Left hindlimb (tissue), 1 donor: ENCODE measurements at regions not wholly inside any gene's neighbourhood (a gene's known extent, or its start where the extent isn't known, plus 50 kb on each side); places are given as distances from the start of the nearest gene placed in this dataset.

ENCODE experiments used
- DNase-seq: peaks from one replicate; pipeline ENCODE4 v3.0.0-alpha.2; 2018

DNA sequence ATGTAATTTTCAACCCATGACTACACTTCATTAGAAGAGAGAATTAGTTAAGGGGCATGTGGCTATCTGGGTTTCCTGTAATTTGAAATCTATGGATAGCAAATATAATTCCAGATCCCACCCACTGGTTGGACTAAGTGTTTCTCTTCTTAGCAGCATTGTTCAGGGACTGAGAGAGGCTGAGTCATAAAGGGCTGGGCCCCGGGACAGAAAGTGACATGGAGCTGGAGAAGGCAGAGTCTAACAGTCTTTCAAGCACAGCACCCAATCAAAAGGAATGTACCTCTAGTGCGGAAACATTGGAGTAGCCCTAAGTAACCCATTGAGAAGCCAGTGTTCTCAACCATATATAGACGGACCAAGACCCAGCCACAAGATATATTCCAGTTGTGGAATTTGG is 363.9 kb downstream of the DHX35 start:
- no peak for DNase-seq

DNA sequence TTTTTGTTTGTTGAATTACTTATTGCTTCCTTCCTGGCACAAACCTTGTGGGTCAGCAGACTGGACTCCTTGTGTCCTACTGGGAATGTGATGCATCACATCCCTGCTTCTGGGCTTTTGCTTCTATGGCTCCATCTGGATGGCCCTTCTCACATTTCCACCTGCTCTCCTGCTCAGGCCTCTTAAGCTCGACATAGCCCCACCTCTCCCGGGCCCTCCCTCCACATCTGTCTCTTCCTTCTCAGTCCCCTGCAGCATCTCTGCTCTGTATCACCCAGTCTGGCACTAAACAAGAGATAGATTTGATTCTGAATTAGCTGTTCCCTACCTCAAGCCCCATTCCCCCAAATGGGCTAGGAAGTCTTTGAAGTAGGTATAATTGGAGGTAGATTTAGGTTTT is 356.8 kb downstream of the DHX35 start:
- DNase-seq, result no peak

DNA sequence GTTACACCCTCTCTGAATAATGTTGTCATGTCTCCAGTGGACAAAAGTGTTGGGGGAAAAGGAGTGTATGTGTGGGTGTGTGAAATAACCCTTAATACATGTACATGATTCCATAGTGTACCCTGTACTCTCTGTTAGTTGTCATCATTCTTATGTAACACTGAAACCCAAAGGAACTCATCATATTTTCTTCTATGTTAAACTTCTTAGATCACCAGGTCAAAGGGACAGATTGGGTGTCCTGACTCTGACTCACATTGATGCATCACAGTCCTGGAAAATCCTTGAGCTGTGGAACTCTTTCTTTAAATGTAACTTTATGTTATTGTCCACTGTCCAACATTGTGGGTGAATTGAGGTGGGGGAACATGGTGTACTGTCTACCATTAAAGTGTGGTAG is 350.5 kb downstream of the DHX35 start:
- DNase-seq, result no peak

GRCh38 chr20:39311851-39312506 is 349.8 kb downstream of the DHX35 start:
- DNase-seq, result no peak

DNA sequence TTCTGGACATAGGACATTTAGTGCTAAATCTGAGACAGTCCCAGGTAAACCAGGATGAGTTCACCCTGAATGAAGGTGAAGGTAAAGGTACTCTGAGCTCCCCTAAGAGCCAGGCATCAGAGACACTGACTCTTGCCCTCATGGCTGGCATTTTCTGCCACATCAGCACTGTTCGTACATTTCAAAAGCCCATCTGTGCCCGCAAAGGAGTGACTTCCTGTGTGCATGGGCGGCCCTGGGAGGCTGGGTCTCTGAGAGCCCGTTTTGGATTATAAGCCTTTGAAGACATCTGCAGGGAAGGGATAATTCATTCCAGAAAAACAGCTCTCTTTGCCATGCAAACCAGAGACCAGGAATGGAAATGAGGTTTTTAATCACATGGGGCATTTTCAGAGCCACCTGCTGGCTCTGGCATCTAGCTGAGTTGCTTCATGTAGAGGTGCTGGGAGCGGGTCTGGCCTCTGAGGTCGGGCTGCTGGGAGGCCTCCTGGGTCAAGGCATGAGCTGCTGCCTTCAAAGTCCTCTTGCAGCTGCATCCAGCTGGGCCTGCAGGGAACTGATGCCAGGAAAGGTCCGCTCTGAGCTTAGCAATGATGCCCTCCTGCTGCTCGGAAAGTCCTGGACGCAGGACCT is 348.3 kb downstream of the DHX35 start:
- DNase-seq, result no peak

- no peak for DNase-seq
These were observed 347.3 kb downstream of the DHX35 start for GRCh38 chr20:39309458-39309857.

- DNase-seq, result no peak
These were observed 340.2 kb downstream of the DHX35 start for GRCh38 chr20:39302312-39302711.

DNA sequence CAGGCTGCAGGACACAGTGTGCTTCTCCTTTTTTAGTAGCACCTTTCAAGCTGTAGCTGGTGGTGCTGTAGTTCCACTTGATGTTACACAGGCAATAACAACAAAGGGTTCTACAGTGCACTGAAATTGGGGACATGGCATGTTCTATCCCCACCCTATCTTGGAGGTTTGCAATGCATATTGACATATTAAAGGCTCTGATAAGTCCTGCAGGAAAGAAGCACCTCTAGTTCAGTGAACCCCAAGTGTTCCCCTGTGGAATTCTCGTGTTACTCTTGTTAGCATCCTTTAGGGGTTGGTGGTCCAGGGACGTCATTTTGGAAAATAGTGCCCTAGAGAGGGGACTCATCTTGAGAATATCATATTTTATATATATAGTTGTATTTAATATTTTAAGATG is 337.6 kb downstream of the DHX35 start:
- DNase-seq, result no peak

GRCh38 chr20:39298571-39299506 is 336.7 kb downstream of the DHX35 start:
- no peak for DNase-seq

GRCh38 chr20:39298121-39298520 is 336.0 kb downstream of the DHX35 start:
- DNase-seq, result no peak

DNA sequence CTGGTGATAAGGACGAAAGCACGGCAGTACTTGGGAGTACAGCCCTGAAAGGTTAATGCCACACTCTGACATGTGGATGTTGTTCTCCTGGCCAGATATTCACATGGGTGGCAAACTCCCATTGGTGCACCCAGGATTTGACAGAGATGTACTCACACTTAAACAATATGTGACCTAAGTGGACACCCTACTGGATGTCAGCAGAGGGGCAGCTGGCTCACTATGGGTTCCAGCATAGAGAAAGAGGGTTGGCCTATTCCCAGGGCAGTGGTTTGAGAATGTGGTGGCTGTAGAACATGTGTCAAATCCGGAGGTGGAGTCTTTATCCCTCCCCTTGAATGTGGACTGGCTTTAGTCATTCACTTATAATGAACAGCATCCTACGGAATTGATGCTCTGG is 333.2 kb downstream of the DHX35 start:
- DNase-seq, result no peak

GRCh38 chr20:39294137-39294725 is 332.1 kb downstream of the DHX35 start:
- no peak for DNase-seq

GRCh38 chr20:39292193-39292736 is 330.1 kb downstream of the DHX35 start:
- DNase-seq, result no peak

DNA sequence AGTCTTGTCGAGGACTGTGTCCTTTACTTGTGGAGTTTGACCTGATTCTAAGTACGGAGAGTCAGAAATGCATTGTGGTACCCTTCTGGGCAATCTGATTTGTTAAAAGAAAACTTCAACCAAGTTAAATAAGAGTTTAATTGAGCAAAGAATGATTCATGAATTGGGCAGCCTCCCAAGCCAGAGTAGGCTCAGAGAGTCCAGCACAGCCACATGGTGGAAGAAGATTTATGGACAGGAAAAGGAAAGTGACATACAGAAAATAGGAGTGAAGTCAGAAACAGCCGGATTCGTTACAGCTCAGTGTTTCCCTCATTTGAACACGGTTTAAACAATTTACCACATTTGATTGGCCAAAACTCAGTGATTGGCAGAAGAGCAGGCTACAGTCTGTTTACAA is 329.2 kb downstream of the DHX35 start:
- DNase-seq, result no peak

DNA sequence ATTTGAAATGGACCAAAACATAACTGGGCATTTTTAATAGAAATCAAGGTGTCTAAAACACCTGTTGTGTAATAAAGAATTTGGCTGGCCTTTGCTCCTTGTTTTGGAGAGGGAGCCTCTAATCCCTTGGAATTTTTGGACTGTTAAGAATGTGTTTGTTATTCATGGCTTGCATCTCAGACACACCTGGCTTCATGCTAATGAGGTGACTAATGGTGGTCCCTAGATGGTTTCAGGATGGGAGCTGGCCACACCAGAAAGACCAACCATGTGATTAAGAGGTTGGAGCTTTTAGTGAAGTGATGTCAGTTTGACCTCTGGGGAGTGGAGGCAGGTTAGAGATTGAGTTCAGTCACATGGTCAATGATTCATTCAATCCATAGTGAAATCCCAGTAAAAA is 328.4 kb downstream of the DHX35 start:
- no peak for DNase-seq

- DNase-seq, result no peak
These were observed 327.7 kb downstream of the DHX35 start for GRCh38 chr20:39289831-39290230.

DNA sequence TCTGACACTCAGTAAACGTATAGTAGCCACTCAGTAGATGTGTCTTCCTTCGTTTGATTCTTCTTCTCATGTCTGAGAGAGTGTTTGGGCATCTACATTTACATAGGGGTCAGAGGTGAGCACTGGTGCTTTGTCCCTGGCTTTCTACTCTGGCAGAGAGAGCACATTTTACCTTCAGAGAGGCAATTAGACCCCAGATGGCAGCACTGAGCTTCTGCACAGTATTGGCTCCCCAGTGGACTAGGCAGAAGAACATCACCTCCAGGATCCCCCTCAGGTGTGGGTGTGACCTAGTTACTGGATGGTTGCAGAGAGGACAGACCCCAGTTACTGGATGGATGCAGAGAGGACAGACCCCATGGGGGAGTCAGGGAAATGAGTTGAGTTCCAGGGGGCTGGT is 327.2 kb downstream of the DHX35 start:
- DNase-seq, result no peak

GRCh38 chr20:39283464-39283863 is 321.3 kb downstream of the DHX35 start:
- DNase-seq, result no peak

DNA sequence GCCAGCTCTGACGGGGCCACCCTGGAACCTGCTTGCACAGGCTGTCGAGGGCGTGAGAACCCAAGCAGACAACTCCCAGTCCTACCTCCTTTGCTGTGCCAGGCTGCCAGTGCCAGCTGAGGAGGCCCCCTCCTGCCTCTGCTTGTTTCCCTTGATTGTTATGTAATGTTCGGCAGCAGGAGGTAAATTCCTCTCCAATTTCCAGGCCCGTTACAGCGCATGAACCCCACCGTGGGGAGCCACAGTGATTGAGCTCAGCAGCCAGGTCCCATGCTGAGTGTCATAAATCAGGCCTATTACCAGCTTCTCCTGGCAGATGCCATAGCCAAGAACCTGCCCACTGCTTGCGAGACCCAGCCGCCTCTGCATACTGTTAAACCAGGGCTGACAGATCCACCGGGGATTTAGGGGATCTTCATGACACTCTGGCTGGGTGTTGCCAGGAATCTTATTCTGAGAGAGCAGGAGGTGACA is 320.5 kb downstream of the DHX35 start:
- DNase-seq, result no peak

DNA sequence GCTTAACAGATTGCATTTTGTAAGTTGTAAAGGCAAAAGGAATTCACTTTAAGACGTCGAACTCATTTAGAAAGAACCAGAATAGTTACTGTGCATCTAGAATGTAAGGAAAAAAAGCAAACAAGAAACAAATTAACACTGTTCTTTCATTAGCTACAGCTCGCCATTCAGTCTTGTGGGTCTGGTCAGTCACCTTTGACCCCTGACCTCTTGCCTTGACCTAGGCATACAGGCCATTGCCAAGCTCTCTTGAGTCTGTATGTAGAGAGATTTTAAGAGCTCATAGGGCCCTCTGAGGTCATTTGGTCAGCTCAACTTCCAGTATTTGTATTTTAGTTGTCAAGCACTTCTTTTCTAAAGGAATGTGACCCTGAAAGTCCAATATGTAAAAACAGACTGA is 318.7 kb downstream of the DHX35 start:
- DNase-seq, result no peak

DNA sequence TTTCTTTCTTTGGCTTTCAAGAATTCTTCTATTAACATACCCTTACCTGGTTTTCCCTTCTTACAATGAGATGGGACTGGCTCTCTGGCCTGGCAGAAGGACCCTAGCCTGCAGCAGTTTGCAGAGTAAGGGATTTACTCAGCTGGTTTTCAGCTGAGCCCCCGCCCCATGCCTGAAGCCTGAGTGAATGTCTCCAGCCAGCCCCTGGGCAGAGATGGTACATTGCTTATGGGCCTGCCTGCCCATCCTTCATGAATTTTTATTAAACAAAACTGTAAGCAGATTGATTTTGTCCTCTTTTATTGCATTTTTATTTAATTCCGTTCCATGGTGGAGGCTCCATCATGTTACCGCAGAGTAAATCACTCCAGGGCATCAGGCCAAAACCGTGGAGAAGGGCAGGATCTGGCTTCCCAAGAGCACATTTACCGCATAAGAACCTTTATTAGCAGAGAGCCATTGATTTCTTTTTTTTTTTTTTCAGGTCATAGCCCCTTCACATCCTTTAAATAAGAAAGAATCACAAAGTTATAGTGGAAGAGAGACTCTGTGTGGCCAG is 316.2 kb downstream of the DHX35 start:
- no peak for DNase-seq

DNA sequence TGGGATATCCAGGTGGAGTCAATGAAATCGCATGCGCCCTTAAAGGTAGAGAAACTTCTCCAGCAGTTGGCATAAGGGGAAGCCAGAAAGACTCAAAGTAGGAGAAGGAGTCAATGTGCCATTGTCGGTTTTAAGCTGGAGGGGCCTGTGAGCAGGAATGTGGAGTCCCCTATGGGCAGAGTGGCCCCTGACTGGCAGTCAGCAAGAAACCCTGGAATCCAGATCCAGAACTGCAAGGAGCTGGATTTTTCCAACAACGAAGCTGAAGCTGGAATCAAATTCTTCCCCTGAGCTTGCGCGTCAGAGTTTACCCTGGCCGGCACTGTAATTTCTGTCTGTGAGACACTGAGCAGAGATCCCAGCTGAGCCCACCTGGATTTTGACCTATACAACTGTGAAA is 315.0 kb downstream of the DHX35 start:
- no peak for DNase-seq
